Activated CD8-positive, alpha-beta T cell treated with anti-CD3 and anti-CD28 coated beads for 36 hours (primary cell): ENCODE measurements at regions not wholly inside any gene's neighbourhood (a gene's known extent, or its start where the extent isn't known, plus 50 kb on each side); places are given as distances from the start of the nearest gene placed in this dataset.

Experiments used
- ATAC-seq: fragments of 200-7000 bp; cut with Tn5 transposase; one replicate; pipeline ENCODE4 v1.10.0; 2021; ENCODE audit warnings: mild to moderate bottlenecking, moderate library complexity
- CTCF ChIA-PET: fragments of 350-600 bp; sonication (Branson Sonifier 250); formaldehyde crosslinking; loops from one replicate; lab custom pipeline; 2021; ENCODE audit warnings: antibody characterized with exemption; lab: Charles Lee
- POLR2A ChIA-PET: fragments of 350-600 bp; sonication (Branson Sonifier 250); formaldehyde crosslinking; loops from one replicate; lab custom pipeline; 2021; ENCODE audit warnings: antibody characterized with exemption; lab: Charles Lee
- DNase-seq: peaks from one replicate; pipeline ENCODE4 v3.0.0-alpha.2; 2020
- H3K27ac Mint-ChIP-seq: one replicate; pipeline ENCODE4 v1.8.0; 2021; ENCODE audit warnings: mild to moderate bottlenecking, mixed read lengths
- H3K27me3 Mint-ChIP-seq: one replicate; pipeline ENCODE4 v1.8.0; 2021; ENCODE audit warnings: mixed read lengths
- H3K36me3 Mint-ChIP-seq: one replicate; pipeline ENCODE4 v1.8.0; 2021; ENCODE audit warnings: low read depth, mixed read lengths
- H3K4me1 Mint-ChIP-seq: one replicate; pipeline ENCODE4 v1.8.0; 2021; ENCODE audit warnings: low read depth, mixed read lengths
- H3K4me3 Mint-ChIP-seq: one replicate; pipeline ENCODE4 v1.8.0; 2021; ENCODE audit warnings: mild to moderate bottlenecking, moderate library complexity, mixed read lengths
- H3K9me3 Mint-ChIP-seq: one replicate; pipeline ENCODE4 v1.8.0; 2021; ENCODE audit warnings: mixed read lengths
- intact Hi-C: fragments of 100-400 bp; cut with micrococcal nuclease; formaldehyde crosslinking; loops from one replicate; pipeline ENCODE4 v1.10.0; 2022
- TF ChIP-seq, protein P1 (sequence below): fragments of 200-600 bp; IDR thresholded peaks from one replicate; pipeline ENCODE4 v1.8.0; 2022; ENCODE audit warnings: antibody characterized with exemption, mild to moderate bottlenecking

DNA sequence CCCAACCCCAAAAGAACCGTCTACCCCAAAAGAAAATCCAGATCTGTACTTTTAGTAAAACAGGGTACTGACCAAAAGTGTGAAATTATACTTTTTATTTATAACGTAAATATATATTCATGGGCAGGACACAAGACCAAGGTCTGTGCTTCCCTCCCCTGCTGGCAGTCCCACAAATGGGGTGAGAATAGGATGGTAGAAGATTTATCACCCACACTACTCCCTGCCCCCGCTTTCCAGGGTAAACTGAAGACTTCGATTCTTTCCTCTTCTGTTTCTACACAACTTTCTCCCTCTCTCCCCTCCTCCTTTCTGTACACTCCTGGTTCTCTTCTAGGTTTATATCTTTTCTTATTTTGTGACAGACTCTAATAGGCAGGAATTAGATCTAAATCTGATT lies 79.7 kb downstream of the MDH1 start:
- intact Hi-C loops = no loop called here
- no peak overlapping the region for H3K27ac Mint-ChIP-seq
- peaks cover 18% of the 10 kb centered on the region for H3K27me3 Mint-ChIP-seq
- ChIA-PET POLR2A (no interaction called here), CTCF (no interaction called here)
- no peaks in the 10 kb centered on the region for H3K9me3 Mint-ChIP-seq
- no peaks in the 10 kb centered on the region for H3K4me1 Mint-ChIP-seq
- ATAC-seq = no peak
- TF ChIP-seq, protein P1, sequence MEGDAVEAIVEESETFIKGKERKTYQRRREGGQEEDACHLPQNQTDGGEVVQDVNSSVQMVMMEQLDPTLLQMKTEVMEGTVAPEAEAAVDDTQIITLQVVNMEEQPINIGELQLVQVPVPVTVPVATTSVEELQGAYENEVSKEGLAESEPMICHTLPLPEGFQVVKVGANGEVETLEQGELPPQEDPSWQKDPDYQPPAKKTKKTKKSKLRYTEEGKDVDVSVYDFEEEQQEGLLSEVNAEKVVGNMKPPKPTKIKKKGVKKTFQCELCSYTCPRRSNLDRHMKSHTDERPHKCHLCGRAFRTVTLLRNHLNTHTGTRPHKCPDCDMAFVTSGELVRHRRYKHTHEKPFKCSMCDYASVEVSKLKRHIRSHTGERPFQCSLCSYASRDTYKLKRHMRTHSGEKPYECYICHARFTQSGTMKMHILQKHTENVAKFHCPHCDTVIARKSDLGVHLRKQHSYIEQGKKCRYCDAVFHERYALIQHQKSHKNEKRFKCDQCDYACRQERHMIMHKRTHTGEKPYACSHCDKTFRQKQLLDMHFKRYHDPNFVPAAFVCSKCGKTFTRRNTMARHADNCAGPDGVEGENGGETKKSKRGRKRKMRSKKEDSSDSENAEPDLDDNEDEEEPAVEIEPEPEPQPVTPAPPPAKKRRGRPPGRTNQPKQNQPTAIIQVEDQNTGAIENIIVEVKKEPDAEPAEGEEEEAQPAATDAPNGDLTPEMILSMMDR = no peak
- H3K4me3 Mint-ChIP-seq = no peak overlapping the region
- H3K36me3 Mint-ChIP-seq = no peaks in the 10 kb centered on the region
- DNase-seq = no peak

DNA sequence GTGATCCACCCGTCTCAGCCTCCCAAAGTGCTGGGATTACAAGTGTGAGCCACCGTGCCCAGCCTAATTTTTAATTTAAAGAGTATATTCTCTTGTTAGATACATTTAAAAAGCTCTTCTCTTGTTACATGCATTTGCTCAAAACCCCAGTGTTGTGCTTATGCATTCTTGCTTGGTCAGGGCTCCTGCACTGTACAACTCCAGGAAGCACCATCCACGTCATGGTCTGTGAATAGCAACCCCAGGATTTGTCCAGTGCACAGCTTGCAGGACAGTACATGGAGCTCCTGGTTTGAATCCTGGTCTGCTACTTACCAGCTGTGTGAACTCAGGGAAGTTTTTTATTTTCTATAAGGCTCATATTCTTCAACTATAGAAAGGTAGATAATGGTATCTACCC lies 80.8 kb downstream of the MDH1 start:
- H3K27ac Mint-ChIP-seq = no peak overlapping the region
- H3K4me1 Mint-ChIP-seq = no peaks in the 10 kb centered on the region
- ChIA-PET CTCF (no interaction called here), POLR2A (interaction anchor here (0.6 kb wide), 1 partner anchor 569 kb away, joined by 3 read pairs; no protein-coding TSS in a partner anchor)
- no peak for DNase-seq
- ATAC-seq = no peak
- no peaks in the 10 kb centered on the region for H3K36me3 Mint-ChIP-seq
- no peaks in the 10 kb centered on the region for H3K9me3 Mint-ChIP-seq
- H3K4me3 Mint-ChIP-seq = no peak overlapping the region
- intact Hi-C loops = no loop called here
- peaks cover 18% of the 10 kb centered on the region for H3K27me3 Mint-ChIP-seq
- TF ChIP-seq, protein P1 = no peak

DNA sequence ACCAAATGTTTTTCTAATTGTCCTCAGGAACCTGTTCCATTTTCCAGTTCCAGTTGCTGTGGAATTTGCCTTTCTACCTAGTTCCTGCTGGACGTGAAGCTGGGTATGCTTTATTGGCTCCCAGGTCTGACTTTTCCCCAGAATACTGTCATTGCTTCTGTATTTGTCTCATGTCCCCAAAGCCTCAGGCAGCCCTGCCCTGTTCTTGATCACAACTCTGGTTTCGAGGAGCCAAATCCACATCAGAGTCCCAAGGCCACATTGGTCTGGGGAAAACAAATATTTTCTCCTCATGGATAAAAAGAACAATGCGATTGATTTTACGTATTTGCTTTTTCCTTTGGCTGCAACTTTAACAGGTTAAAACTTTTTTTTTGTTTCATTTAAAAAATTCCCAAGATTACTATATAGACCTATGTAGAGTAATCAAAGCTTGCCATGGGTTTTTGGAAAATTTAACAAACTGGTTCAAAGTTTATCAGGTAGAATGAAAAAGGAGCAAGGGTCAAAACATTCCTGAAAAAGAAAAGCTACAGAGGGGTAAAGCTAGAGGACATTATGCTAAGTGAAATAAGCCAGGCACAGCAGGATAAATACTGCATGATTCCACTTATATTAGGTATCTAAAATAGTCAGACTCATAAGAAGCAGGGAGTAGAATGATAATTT lies 85.2 kb downstream of the MDH1 start:
- H3K27ac Mint-ChIP-seq = no peak overlapping the region
- ChIA-PET CTCF (no interaction called here), POLR2A (no interaction called here)
- no peak for DNase-seq
- H3K36me3 Mint-ChIP-seq = no peaks in the 10 kb centered on the region
- peaks cover 11% of the 10 kb centered on the region for H3K27me3 Mint-ChIP-seq
- intact Hi-C loops = no loop called here
- no peak overlapping the region for H3K4me3 Mint-ChIP-seq
- H3K4me1 Mint-ChIP-seq = peaks cover 14% of the 10 kb centered on the region
- no peaks in the 10 kb centered on the region for H3K9me3 Mint-ChIP-seq
- TF ChIP-seq, protein P1 = no peak
- no peak for ATAC-seq

DNA sequence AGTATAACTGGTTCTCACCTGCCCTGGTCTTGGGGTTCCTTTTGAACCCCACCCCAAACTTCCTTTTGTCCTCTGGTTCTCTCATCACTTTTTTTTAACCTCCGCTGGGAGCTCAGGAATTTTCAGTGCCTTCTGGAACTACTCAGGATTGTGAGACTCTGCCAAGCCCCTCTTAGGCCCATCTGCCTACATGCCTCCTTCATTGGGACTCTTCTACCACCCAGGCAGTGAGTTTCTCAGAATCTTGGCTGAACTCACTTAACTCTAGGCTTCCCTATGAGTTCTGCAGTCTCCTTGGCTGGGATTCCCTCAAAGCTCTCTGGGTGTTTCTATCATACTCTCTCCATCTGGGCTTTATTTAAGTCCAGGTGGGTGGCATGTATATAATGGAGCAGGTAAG lies 86.3 kb downstream of the MDH1 start:
- Mint-ChIP-seq H3K27me3 (peaks cover 9% of the 10 kb centered on the region), H3K4me1 (peaks cover 14% of the 10 kb centered on the region), H3K9me3 (no peaks in the 10 kb centered on the region), H3K4me3 (no peak overlapping the region), H3K36me3 (no peaks in the 10 kb centered on the region), H3K27ac (no peak overlapping the region)
- intact Hi-C loops = no loop called here
- ChIA-PET POLR2A (no interaction called here), CTCF (interaction anchor here (0.8 kb wide), 1 partner anchor 186 kb away, joined by 3 read pairs; no protein-coding TSS in a partner anchor)
- DNase-seq (no peak), ATAC-seq (no peak)
- TF ChIP-seq, protein P1 = no peak

DNA sequence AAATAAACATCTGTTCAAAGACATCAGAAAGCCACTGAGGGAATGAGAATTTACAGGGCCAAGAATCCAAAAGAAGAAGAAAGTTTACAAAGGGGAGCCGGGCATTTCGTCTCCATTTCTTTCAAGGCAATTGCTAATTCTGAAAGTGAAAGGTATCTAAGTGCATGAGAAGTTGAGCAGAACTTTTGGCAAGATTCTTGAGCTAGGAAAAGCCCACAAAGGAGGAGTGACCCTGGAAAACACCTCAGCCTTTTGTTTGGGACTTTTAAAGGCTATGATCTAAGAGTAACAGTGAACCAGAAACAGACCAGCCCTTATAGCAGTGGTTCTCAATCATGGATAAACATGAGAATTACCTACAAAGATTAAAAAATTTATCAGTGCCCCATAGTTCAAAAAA lies 87.4 kb downstream of the MDH1 start:
- DNase-seq (no peak), ATAC-seq (no peak)
- Mint-ChIP-seq H3K27ac (no peak overlapping the region), H3K27me3 (peaks cover 7% of the 10 kb centered on the region), H3K9me3 (no peaks in the 10 kb centered on the region), H3K36me3 (no peaks in the 10 kb centered on the region), H3K4me3 (no peak overlapping the region), H3K4me1 (peaks cover 14% of the 10 kb centered on the region)
- TF ChIP-seq, protein P1 = no peak
- intact Hi-C loops = no loop called here
- ChIA-PET CTCF (interaction anchor here (1.2 to 1.4 kb wide), 2 partner anchors 18 to 812 kb away, joined by 3 to 4 read pairs; no protein-coding TSS in a partner anchor), POLR2A (no interaction called here)
